Suprapubic skin (tissue), 4 donors: ENCODE measurements at regions not wholly inside any gene's neighbourhood (a gene's known extent, or its start where the extent isn't known, plus 50 kb on each side); places are given as distances from the start of the nearest gene placed in this dataset.

Experiments used
- DNase-seq, 2 donors: peaks; one replicate each; pipeline ENCODE4 v3.0.0-alpha.2; 2019; ENCODE audit warnings: low spot score in 2 of 2
- H3K27ac ChIP-seq: fragments of 200-600 bp; sonication (generic); one replicate; pipeline ENCODE4 v1.5.1; 2019
- H3K27me3 ChIP-seq: fragments of 200-600 bp; sonication (generic); one replicate; pipeline ENCODE4 v1.5.1; 2019
- H3K36me3 ChIP-seq: fragments of 200-600 bp; sonication (generic); one replicate; pipeline ENCODE4 v1.5.1; 2019
- H3K4me1 ChIP-seq: fragments of 200-600 bp; sonication (generic); one replicate; pipeline ENCODE4 v1.5.1; 2019
- H3K4me3 ChIP-seq: fragments of 200-600 bp; sonication (generic); one replicate; pipeline ENCODE4 v1.5.1; 2019; ENCODE audit warnings: mild to moderate bottlenecking
- H3K9me3 ChIP-seq: fragments of 200-600 bp; sonication (generic); one replicate; pipeline ENCODE4 v1.5.1; 2019
- CTCF ChIP-seq, 2 donors: fragments of 200-600 bp in 1 of 2; fragments of 450-650 bp in 1 of 2; sonication (generic) in 1 of 2; IDR thresholded peaks; one replicate each; pipeline ENCODE4 v1.5.1; 2016 to 2019; ENCODE audit warnings: antibody characterized with exemption in 2 of 2, mild to moderate bottlenecking in 1 of 2, moderate library complexity in 1 of 2
- EP300 ChIP-seq: sonication (generic); formaldehyde crosslinking; IDR thresholded peaks from one replicate; pipeline ENCODE4 v1.6.1; 2017; ENCODE audit warnings: antibody characterized with exemption
- POLR2A ChIP-seq, 2 donors: fragments of 450-650 bp; IDR thresholded peaks; one replicate each; pipeline ENCODE4 v1.6.1; 2017; ENCODE audit warnings: antibody characterized with exemption in 2 of 2, mild to moderate bottlenecking in 2 of 2, moderate library complexity in 2 of 2
- POLR2AphosphoS5 ChIP-seq, 3 donors: sonication (generic); formaldehyde crosslinking; IDR thresholded peaks; one replicate each; pipeline ENCODE4 v1.6.1; 2017; ENCODE audit warnings: antibody characterized with exemption in 3 of 3
- whole genome bisulfite sequencing: methylation state at CpG from one replicate; pipeline ENCODE4 v1.1.5; 2018; 5-methylcytosine and 5-hydroxymethylcytosine counted together

DNA sequence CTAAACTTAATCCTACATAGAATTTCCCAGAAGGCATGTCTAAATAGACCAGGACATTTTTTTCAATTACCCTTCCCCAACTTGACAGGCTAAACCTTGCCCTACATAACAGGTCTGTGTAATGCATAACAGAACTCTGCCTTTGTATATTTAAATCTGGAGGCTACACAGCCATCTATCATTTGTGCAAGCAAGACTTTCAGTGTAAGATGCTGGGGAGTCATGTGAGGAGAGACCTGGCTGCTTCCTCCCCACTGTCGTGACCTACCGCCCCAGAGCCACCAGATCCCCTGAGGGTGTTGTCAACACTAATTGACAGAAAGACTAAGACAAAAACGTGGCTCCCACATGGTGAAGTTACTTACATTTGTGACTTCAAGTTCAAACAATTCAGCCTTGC lies 342.2 kb downstream of the PPARGC1A start:
- DNase-seq, result no peak
- WGBS, result 27% methylated on average over 3 of the region's 3 CpGs
- Histone ChIP-seq H3K27ac (no peak overlapping the region), H3K27me3 (no peaks in the 10 kb centered on the region), H3K36me3 (no peaks in the 10 kb centered on the region), H3K9me3 (no peaks in the 10 kb centered on the region), H3K4me3 (no peak overlapping the region), H3K4me1 (no peaks in the 10 kb centered on the region)
- TF ChIP-seq EP300 (no peak), POLR2AphosphoS5 (IDR thresholded peaks at IDR 0.05) (no peak), CTCF (IDR thresholded peaks at IDR 0.05) (no peak), POLR2A (IDR thresholded peaks at IDR 0.05) (no peak)

DNA sequence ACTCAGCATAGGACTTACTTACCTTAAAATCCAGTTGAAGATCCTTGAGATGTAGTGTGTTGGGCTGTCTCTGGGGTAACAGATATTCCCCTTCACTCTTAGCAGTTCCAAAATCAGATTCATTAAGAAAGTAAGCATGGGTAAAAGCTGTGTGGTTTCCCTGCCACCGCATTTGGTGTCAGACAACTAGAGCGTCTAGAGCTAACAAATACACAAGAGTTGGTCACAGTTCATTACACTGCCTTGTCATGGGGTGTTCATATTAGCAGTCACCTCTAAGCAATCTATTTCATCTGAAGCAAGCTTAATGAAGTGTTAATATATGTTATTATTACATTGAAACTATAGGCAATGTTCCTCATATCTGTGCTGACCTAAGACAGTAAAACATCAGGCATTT lies 342.8 kb downstream of the PPARGC1A start:
- Histone ChIP-seq H3K27me3 (no peaks in the 10 kb centered on the region), H3K9me3 (no peaks in the 10 kb centered on the region), H3K36me3 (no peaks in the 10 kb centered on the region), H3K4me3 (no peak overlapping the region), H3K27ac (no peak overlapping the region), H3K4me1 (no peaks in the 10 kb centered on the region)
- DNase-seq, result no peak
- no peak for TF ChIP-seq POLR2AphosphoS5 (IDR thresholded peaks at IDR 0.05)
- no peak for TF ChIP-seq EP300
- no peak for TF ChIP-seq POLR2A (IDR thresholded peaks at IDR 0.05)
- whole genome bisulfite sequencing, result 94% methylated on average over 2 of the region's 2 CpGs

DNA sequence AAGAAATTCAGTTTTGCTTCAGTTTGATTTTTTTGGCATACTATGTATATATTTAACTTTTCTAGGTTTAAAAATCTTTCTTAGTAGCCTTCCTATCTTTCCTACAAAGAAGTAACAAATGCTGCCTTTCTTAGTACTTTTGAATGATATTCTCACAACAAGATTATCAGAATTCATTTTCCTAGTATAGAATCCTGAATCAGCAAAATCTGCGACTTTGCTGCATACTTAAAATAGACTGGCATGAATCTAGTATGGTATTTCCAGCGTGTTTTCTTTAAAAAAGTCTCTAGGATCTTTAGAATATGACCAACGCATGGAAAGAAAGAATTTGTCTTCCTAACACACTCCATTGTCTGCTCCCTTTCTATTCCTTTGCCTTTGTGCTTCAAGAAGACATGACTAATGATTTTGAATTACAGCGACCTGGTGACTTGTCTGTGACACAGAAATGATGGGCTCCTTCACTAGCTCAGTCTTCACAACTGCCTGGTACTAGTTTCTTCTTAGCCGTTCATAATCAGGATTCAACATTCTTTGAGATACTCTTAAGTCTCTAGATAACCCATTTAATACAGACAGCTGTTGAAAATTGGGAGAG lies 349.8 kb downstream of the PPARGC1A start:
- 76% methylated on average over 5 of the region's 5 CpGs for WGBS
- Histone ChIP-seq H3K9me3 (no peaks in the 10 kb centered on the region), H3K4me1 (no peaks in the 10 kb centered on the region)

DNA sequence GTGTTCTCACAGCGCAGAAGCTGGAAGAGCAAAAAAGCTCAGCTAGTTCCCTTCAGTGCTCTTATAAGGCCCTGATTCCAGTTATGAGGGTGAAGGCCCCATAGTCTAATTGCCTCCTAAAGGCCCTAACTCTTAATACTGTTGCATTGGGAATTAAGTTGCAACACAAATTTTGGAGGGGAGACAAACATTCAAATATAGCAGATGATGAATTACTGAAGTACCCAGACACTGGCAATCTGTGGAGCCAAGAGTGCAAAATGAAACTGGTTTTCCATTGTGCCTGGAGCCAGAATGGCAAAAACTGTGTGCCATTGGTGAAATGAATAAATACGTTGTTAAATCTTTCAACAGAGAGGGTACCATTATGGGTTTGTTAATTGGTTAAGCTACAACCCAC lies 356.0 kb downstream of the PPARGC1A start:
- Histone ChIP-seq H3K36me3 (no peaks in the 10 kb centered on the region), H3K9me3 (no peaks in the 10 kb centered on the region), H3K4me3 (no peak overlapping the region), H3K27ac (no peak overlapping the region), H3K27me3 (no peaks in the 10 kb centered on the region), H3K4me1 (no peaks in the 10 kb centered on the region)
- no peak for DNase-seq
- TF ChIP-seq POLR2AphosphoS5 (IDR thresholded peaks at IDR 0.05) (no peak), CTCF (IDR thresholded peaks at IDR 0.05) (no peak), EP300 (no peak), POLR2A (IDR thresholded peaks at IDR 0.05) (no peak)
- 89% methylated on average over 2 of the region's 2 CpGs for WGBS

More for the DNA sequence above, 349.8 kb downstream of the PPARGC1A start:
- no peak overlapping the region for H3K4me3 ChIP-seq
- H3K27ac ChIP-seq, result no peak overlapping the region
- no peaks in the 10 kb centered on the region for H3K27me3 ChIP-seq
- no peak for DNase-seq
- TF ChIP-seq POLR2A (IDR thresholded peaks at IDR 0.05) (no peak), POLR2AphosphoS5 (IDR thresholded peaks at IDR 0.05) (no peak), CTCF (IDR thresholded peaks at IDR 0.05) (no peak), EP300 (no peak)
- no peaks in the 10 kb centered on the region for H3K36me3 ChIP-seq

- DNase-seq, result no peak
- WGBS, result 86% methylated on average over 3 of the region's 3 CpGs
- no peak overlapping the region for H3K4me3 ChIP-seq
- TF ChIP-seq EP300 (no peak), POLR2AphosphoS5 (IDR thresholded peaks at IDR 0.05) (no peak), POLR2A (IDR thresholded peaks at IDR 0.05) (no peak), CTCF (IDR thresholded peaks at IDR 0.05) (no peak)
- H3K4me1 ChIP-seq, result no peaks in the 10 kb centered on the region
- H3K27me3 ChIP-seq, result no peaks in the 10 kb centered on the region
- no peak overlapping the region for H3K27ac ChIP-seq
- H3K9me3 ChIP-seq, result no peaks in the 10 kb centered on the region
- H3K36me3 ChIP-seq, result no peaks in the 10 kb centered on the region
Measured at GRCh38 chr4:23516716-23517115, 373.1 kb downstream of the PPARGC1A start.

GRCh38 chr4:23504083-23504482 lies 385.8 kb downstream of the PPARGC1A start:
- H3K27ac ChIP-seq, result no peak overlapping the region
- DNase-seq, result no peak
- no peak overlapping the region for H3K4me3 ChIP-seq
- WGBS, result 65% methylated on average over 2 of the region's 2 CpGs
- H3K4me1 ChIP-seq, result no peaks in the 10 kb centered on the region
- no peaks in the 10 kb centered on the region for H3K36me3 ChIP-seq
- TF ChIP-seq EP300, result no peak
- no peak for TF ChIP-seq CTCF (IDR thresholded peaks at IDR 0.05)
- TF ChIP-seq POLR2AphosphoS5 (IDR thresholded peaks at IDR 0.05), result no peak
- no peak for TF ChIP-seq POLR2A (IDR thresholded peaks at IDR 0.05)
- H3K9me3 ChIP-seq, result no peaks in the 10 kb centered on the region
- no peaks in the 10 kb centered on the region for H3K27me3 ChIP-seq
